ENCODE measurements at regions not wholly inside any gene's neighbourhood (a gene's known extent, or its start where the extent isn't known, plus 50 kb on each side); places are given as distances from the start of the nearest gene placed in this dataset.

- Histone ChIP-seq H3K9me3 (ENCODE audit: control insufficient read depth in 2 of 3, insufficient read depth in 1 of 3, low read length in 3 of 3) (no peaks in the 10 kb centered on the region), H3K4me3 (ENCODE audit: low read length in 3 of 3) (no peak overlapping the region), H3K36me3 (ENCODE audit: control insufficient read depth in 2 of 3, insufficient read depth in 3 of 3, low read length in 3 of 3) (no peaks in the 10 kb centered on the region), H3K27me3 (ENCODE audit: control insufficient read depth, insufficient read depth, low read length) (no peaks in the 10 kb centered on the region), H3K9ac (ENCODE audit: low read length in 3 of 3) (no peak overlapping the region), H3K4me1 (ENCODE audit: control insufficient read depth in 2 of 3, insufficient read depth in 2 of 3, low read depth in 1 of 3, low read length in 3 of 3) (no peaks in the 10 kb centered on the region), H3K27ac (ENCODE audit: low read depth in 2 of 2, low read length in 2 of 2) (no peak overlapping the region)
- FAIRE-seq (no peak), DNase-seq (peak in 3 of 5 donors; percentile 21 to 73 (median 63))
- no peak for TF ChIP-seq CTCF (IDR thresholded peaks at IDR 0.05; ENCODE audit: borderline replicate concordance, extremely low read depth, insufficient read depth)
- intact Hi-C loops (cut with DNase I) = no loop called here
Observed at GRCh38 chr2:136167721-136168475, 49.9 kb upstream of the CXCR4 start.

Data from kidney (tissue), 13 donors.